DND-41 (cell line): ENCODE measurements at regions not wholly inside any gene's neighbourhood (a gene's known extent, or its start where the extent isn't known, plus 50 kb on each side); places are given as distances from the start of the nearest gene placed in this dataset.

Experiments used
- EZH2 ChIP-seq: IDR thresholded peaks from 3 replicates; pipeline ENCODE4 v1.6.1; 2012; ENCODE audit warnings: borderline replicate concordance, low read depth, mild to moderate bottlenecking, moderate library complexity, low read length, inconsistent platforms; ENCODE audit not compliant: severe bottlenecking
- TF ChIP-seq, protein P1 (sequence below): IDR thresholded peaks from 2 replicates; pipeline ENCODE4 v1.5.1; 2012; ENCODE audit warnings: borderline replicate concordance, low read length, moderate library complexity, mild to moderate bottlenecking; ENCODE audit not compliant: poor library complexity, severe bottlenecking; ENCODE audit errors: extremely low read depth

DNA sequence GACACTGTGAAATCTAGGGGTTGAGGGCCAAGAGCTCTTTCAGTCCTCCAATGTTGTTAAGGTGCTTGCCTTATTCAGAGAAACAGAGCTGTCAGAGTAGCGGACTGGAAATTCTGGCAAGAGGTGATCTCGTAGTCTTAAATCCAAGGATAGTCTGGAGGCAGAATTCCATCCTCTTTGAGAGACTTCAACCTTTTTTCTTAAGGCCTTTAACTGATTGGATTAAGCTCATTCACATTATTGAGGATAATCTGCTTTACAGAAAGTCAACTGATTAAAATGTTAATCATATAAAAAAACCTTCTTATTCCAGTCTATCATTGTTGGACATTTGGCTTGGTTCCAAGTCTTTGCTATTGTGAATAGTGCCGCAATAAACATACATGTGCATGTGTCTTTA, 243.1 kb upstream of the COX7C start:
- TF ChIP-seq, protein P1, sequence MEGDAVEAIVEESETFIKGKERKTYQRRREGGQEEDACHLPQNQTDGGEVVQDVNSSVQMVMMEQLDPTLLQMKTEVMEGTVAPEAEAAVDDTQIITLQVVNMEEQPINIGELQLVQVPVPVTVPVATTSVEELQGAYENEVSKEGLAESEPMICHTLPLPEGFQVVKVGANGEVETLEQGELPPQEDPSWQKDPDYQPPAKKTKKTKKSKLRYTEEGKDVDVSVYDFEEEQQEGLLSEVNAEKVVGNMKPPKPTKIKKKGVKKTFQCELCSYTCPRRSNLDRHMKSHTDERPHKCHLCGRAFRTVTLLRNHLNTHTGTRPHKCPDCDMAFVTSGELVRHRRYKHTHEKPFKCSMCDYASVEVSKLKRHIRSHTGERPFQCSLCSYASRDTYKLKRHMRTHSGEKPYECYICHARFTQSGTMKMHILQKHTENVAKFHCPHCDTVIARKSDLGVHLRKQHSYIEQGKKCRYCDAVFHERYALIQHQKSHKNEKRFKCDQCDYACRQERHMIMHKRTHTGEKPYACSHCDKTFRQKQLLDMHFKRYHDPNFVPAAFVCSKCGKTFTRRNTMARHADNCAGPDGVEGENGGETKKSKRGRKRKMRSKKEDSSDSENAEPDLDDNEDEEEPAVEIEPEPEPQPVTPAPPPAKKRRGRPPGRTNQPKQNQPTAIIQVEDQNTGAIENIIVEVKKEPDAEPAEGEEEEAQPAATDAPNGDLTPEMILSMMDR, result no peak
- TF ChIP-seq EZH2, result no peak
